Breast epithelium (tissue), 3 donors: ENCODE measurements at regions not wholly inside any gene's neighbourhood (a gene's known extent, or its start where the extent isn't known, plus 50 kb on each side); places are given as distances from the start of the nearest gene placed in this dataset.

Source experiments
- CTCF ChIP-seq, 3 donors: fragments of 450-650 bp; IDR thresholded peaks; one replicate each; pipeline ENCODE4 v1.5.1; 2016 to 2017; ENCODE audit warnings: antibody characterized with exemption in 3 of 3, mild to moderate bottlenecking in 3 of 3, moderate library complexity in 3 of 3
- POLR2A ChIP-seq: fragments of 450-650 bp; IDR thresholded peaks from one replicate; pipeline ENCODE4 v1.6.1; 2016; ENCODE audit warnings: antibody characterized with exemption, mild to moderate bottlenecking, moderate library complexity
- POLR2AphosphoS5 ChIP-seq, 3 donors: sonication (generic); formaldehyde crosslinking; IDR thresholded peaks; one replicate each; pipeline ENCODE4 v1.6.1; 2017; ENCODE audit warnings: antibody characterized with exemption in 3 of 3

- TF ChIP-seq POLR2A: no peak
- no peak for TF ChIP-seq CTCF (IDR thresholded peaks at IDR 0.05)
- no peak for TF ChIP-seq POLR2AphosphoS5 (IDR thresholded peaks at IDR 0.05)
Observed at GRCh38 chr16:80121522-80121909, 419.3 kb upstream of the DYNLRB2 start.
